Right ventricle myocardium inferior (tissue), 1 donor: ENCODE measurements at regions not wholly inside any gene's neighbourhood (a gene's known extent, or its start where the extent isn't known, plus 50 kb on each side); places are given as distances from the start of the nearest gene placed in this dataset.
A peak's percentile ranks its signal among the peaks of the same experiment; 100 is the strongest.
"Not testable (repeated sequence)": the region's sequence is repeated elsewhere in the genome, so short reads cannot be mapped to it uniquely, and the experiment has no call there.

Experiments
- ATAC-seq: fragments of 200-7000 bp; cut with Tn5 transposase; one replicate; pipeline ENCODE4 v1.9.1; 2020; ENCODE audit warnings: mild to moderate bottlenecking, moderate library complexity
- DNase-seq: peaks from one replicate; pipeline ENCODE4 v3.0.0; 2021; ENCODE audit errors: missing footprints
- intact Hi-C: fragments of 100-400 bp; cut with DNase I; formaldehyde crosslinking; loops from one replicate; pipeline ENCODE4 v1.11.0; 2022
- donor health status: DM: no; HTN: yes; CAD: no; lungs with severe emphysema.

GRCh38 chr2:65568656-65569440 is 136.4 kb upstream of the SPRED2 start:
- intact Hi-C loops, DNase-seq, ATAC-seq: not testable (repeated sequence)

GRCh38 chr2:65566617-65567016 is 134.2 kb upstream of the SPRED2 start:
- ATAC-seq = no peak
- no peak for DNase-seq
- intact Hi-C loops = no loop called here

GRCh38 chr2:65565681-65566080 is 133.3 kb upstream of the SPRED2 start:
- ATAC-seq (no peak), DNase-seq (no peak)
- intact Hi-C loops = no loop called here

GRCh38 chr2:65564299-65564698 is 131.9 kb upstream of the SPRED2 start:
- DNase-seq (no peak), ATAC-seq (no peak)
- intact Hi-C loops = no loop called here

- DNase-seq = no peak
- peak; percentile 89 for ATAC-seq
- intact Hi-C loops = no loop called here
These were observed 130.5 kb upstream of the SPRED2 start for GRCh38 chr2:65562890-65563289.

GRCh38 chr2:65558743-65559142 is 126.3 kb upstream of the SPRED2 start:
- DNase-seq (no peak), ATAC-seq (no peak)
- intact Hi-C loops = no loop called here

- DNase-seq = no peak
- intact Hi-C loops = no loop called here
- ATAC-seq = no peak
These were observed 125.5 kb upstream of the SPRED2 start for GRCh38 chr2:65557616-65558573.

GRCh38 chr2:65554765-65555591 is 122.6 kb upstream of the SPRED2 start:
- ATAC-seq (no peak), DNase-seq (no peak)
- intact Hi-C loops = no loop called here

- no peak for ATAC-seq
- intact Hi-C loops = loop anchor here (1.0 to 2.0 kb wide), 2 partner anchors 117 to 288 kb away; no protein-coding TSS in a partner anchor
These were observed 121.2 kb upstream of the SPRED2 start for GRCh38 chr2:65553504-65554074.

GRCh38 chr2:65551528-65551927 is 119.1 kb upstream of the SPRED2 start:
- intact Hi-C loops = no loop called here
- no peak for DNase-seq
- no peak for ATAC-seq

More at GRCh38 chr2:65553504-65554074, 121.2 kb upstream of the SPRED2 start:
- no peak for DNase-seq

GRCh38 chr2:65550246-65550645 is 117.8 kb upstream of the SPRED2 start:
- no peak for ATAC-seq
- no peak for DNase-seq
- intact Hi-C loops = no loop called here

- ATAC-seq (no peak), DNase-seq (no peak)
- intact Hi-C loops = loop anchor here (5.0 kb wide), 1 partner anchor 237 kb away; no protein-coding TSS in a partner anchor
These were observed 117.2 kb upstream of the SPRED2 start for GRCh38 chr2:65549631-65550030.

GRCh38 chr2:65549257-65549627 is 116.8 kb upstream of the SPRED2 start:
- no peak for ATAC-seq
- intact Hi-C loops = loop anchor here (5.0 kb wide), 1 partner anchor 237 kb away; no protein-coding TSS in a partner anchor
- DNase-seq = no peak

- DNase-seq (no peak), ATAC-seq (no peak)
- intact Hi-C loops = loop anchor here (5.0 kb wide), 1 partner anchor 236 kb away; no protein-coding TSS in a partner anchor
These were observed 116.3 kb upstream of the SPRED2 start for GRCh38 chr2:65548576-65549256.

- intact Hi-C loops = loop anchor here (5.0 kb wide), 1 partner anchor 236 kb away; no protein-coding TSS in a partner anchor
- ATAC-seq (no peak), DNase-seq (no peak)
These were observed 115.7 kb upstream of the SPRED2 start for GRCh38 chr2:65548064-65548463.

GRCh38 chr2:65545837-65546805 is 113.7 kb upstream of the SPRED2 start:
- intact Hi-C loops = loop anchor here (5.0 kb wide), 1 partner anchor 234 kb away; no protein-coding TSS in a partner anchor
- DNase-seq (no peak), ATAC-seq (peak; percentile 57)

- ATAC-seq = no peak
- no peak for DNase-seq
- intact Hi-C loops = no loop called here
These were observed 109.4 kb upstream of the SPRED2 start for GRCh38 chr2:65541773-65542172.
